ENCODE measurements at regions not wholly inside any gene's neighbourhood (a gene's known extent, or its start where the extent isn't known, plus 50 kb on each side); places are given as distances from the start of the nearest gene placed in this dataset.
"Not testable (repeated sequence)": the region's sequence is repeated elsewhere in the genome, so short reads cannot be mapped to it uniquely, and the experiment has no call there.

DNA sequence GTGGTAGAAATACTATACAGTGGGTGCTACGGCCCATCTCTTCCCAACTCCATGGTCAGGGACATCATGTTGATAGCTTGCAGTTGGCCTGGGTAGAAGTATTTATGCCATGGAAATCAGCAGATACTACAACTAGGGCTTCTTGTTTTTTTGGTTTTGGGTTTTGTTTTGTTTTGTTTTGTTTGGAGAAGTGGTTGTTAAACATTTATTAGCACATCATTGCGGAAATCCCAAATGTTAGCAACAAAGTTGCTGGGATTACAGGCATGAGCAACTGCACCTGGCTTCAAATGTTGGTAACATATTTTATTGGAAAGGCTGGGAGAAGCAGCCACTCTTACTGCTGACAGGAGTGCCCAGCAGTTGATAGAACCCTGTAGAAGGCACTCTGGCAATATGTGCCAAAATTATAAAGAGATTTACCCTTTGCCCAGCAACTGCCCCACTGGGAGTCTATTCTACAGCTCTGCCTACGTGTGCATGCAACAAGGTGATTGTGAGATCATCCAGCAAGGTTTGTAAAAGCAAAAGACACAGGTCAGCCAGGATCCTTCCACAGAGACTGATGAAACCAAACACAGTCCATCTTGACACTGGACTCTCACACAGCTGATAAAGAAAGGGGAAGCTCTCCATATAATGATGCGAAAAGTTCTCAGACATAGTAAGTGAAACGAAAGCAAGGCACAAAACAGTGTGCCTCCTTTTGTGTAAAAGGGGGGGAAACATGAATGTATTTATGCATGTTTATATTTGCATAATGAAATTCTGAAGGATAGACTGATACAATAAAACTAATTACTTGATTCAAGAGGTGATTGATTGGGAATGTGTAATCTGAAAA is 314.4 kb downstream of the ANAPC1 start:
- TF ChIP-seq, protein P1, sequence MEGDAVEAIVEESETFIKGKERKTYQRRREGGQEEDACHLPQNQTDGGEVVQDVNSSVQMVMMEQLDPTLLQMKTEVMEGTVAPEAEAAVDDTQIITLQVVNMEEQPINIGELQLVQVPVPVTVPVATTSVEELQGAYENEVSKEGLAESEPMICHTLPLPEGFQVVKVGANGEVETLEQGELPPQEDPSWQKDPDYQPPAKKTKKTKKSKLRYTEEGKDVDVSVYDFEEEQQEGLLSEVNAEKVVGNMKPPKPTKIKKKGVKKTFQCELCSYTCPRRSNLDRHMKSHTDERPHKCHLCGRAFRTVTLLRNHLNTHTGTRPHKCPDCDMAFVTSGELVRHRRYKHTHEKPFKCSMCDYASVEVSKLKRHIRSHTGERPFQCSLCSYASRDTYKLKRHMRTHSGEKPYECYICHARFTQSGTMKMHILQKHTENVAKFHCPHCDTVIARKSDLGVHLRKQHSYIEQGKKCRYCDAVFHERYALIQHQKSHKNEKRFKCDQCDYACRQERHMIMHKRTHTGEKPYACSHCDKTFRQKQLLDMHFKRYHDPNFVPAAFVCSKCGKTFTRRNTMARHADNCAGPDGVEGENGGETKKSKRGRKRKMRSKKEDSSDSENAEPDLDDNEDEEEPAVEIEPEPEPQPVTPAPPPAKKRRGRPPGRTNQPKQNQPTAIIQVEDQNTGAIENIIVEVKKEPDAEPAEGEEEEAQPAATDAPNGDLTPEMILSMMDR (IDR thresholded peaks at IDR 0.05; ENCODE audit: low read depth, low read length): not testable (repeated sequence)
- not testable (repeated sequence) for TF ChIP-seq POLR2A (IDR thresholded peaks at IDR 0.05; ENCODE audit: extremely low read depth, insufficient read length); MYC (IDR thresholded peaks at IDR 0.05; ENCODE audit: low read depth, low read length)
- TF ChIP-seq, protein P2, sequence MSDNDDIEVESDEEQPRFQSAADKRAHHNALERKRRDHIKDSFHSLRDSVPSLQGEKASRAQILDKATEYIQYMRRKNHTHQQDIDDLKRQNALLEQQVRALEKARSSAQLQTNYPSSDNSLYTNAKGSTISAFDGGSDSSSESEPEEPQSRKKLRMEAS (IDR thresholded peaks at IDR 0.05; ENCODE audit: low read depth, low read length): not testable (repeated sequence)
